OCI-LY7 (cell line): ENCODE measurements at regions not wholly inside any gene's neighbourhood (a gene's known extent, or its start where the extent isn't known, plus 50 kb on each side); places are given as distances from the start of the nearest gene placed in this dataset.

Experiments used
- BruUV-seq: library from RNA; stranded (reverse); fragments of 400-500 nt; replicated peaks from 2 replicates; lab custom pipeline; 2021; lab: Mats Ljungman, UMichigan
- CTCF ChIA-PET: fragments of 300-600 bp; sonication (Branson Sonifier 250); formaldehyde crosslinking; loops from one replicate; lab custom pipeline; 2022; ENCODE audit warnings: antibody characterized with exemption; ENCODE audit not compliant: unreplicated experiment; lab: Charles Lee
- POLR2A ChIA-PET: fragments of 300-600 bp; sonication (Branson Sonifier 250); formaldehyde crosslinking; loops from one replicate; lab custom pipeline; 2022; ENCODE audit warnings: antibody characterized with exemption; lab: Charles Lee
- DNase-seq: peaks from one replicate; pipeline ENCODE4 v3.0.0-alpha.2; 2015; ENCODE audit warnings: low spot score
- H2AFZ ChIP-seq: fragments of 200-600 bp; sonication (generic), shearing (Covaris generic); 2 replicates; pipeline ENCODE4 v1.6.1; 2014; ENCODE audit warnings: mild to moderate bottlenecking, antibody characterized with exemption, low read length, moderate library complexity
- H3K27ac ChIP-seq: fragments of 200-600 bp; sonication (generic); 2 replicates; pipeline ENCODE4 v1.5.1; 2014; ENCODE audit warnings: mixed run types, low read depth, mild to moderate bottlenecking, moderate library complexity, low read length, inconsistent platforms; ENCODE audit not compliant: poor library complexity, severe bottlenecking
- H3K36me3 ChIP-seq: fragments of 200-600 bp; sonication (generic); 2 replicates; pipeline ENCODE4 v1.6.1; 2014; ENCODE audit warnings: mild to moderate bottlenecking, antibody characterized with exemption, low read length, moderate library complexity, mixed read lengths; ENCODE audit not compliant: insufficient read depth
- H3K4me1 ChIP-seq: fragments of 200-600 bp; sonication (generic); 2 replicates; pipeline ENCODE4 v1.5.1; 2014; ENCODE audit warnings: mild to moderate bottlenecking, low read length; ENCODE audit not compliant: insufficient read depth, poor library complexity, severe bottlenecking
- H3K4me2 ChIP-seq: fragments of 200-600 bp; sonication (generic); 2 replicates; pipeline ENCODE4 v1.6.1; 2014; ENCODE audit warnings: mild to moderate bottlenecking, low read length
- H3K4me3 ChIP-seq: fragments of 200-600 bp; sonication (generic); 2 replicates; pipeline ENCODE4 v1.5.1; 2014; ENCODE audit warnings: mild to moderate bottlenecking, low read depth, low read length; ENCODE audit not compliant: poor library complexity, severe bottlenecking
- H3K79me2 ChIP-seq: fragments of 200-600 bp; sonication (generic); 2 replicates; pipeline ENCODE4 v1.6.1; 2016; ENCODE audit warnings: low read depth, mild to moderate bottlenecking, low read length, moderate library complexity, mixed read lengths; ENCODE audit not compliant: insufficient read depth
- H3K9me2 ChIP-seq: fragments of 200-600 bp; sonication (generic); 2 replicates; pipeline ENCODE4 v1.6.1; 2016; ENCODE audit warnings: mild to moderate bottlenecking, low read length, mixed read lengths; ENCODE audit not compliant: insufficient read depth
- H3K9me3 ChIP-seq: fragments of 200-600 bp; sonication (generic); 2 replicates; pipeline ENCODE4 v1.6.1; 2014; ENCODE audit warnings: mild to moderate bottlenecking, mixed run types, low read length, mixed read lengths
- H4K20me1 ChIP-seq: fragments of 200-600 bp; sonication (generic); 2 replicates; pipeline ENCODE4 v1.6.1; 2014; ENCODE audit warnings: mild to moderate bottlenecking, antibody characterized with exemption, low read length, moderate library complexity, mixed read lengths; ENCODE audit not compliant: insufficient read depth
- EZH2phosphoT487 ChIP-seq: fragments of 200-600 bp; sonication (generic); IDR thresholded peaks from 2 replicates; pipeline ENCODE4 v1.6.1; 2018; ENCODE audit warnings: low read depth, borderline replicate concordance, mild to moderate bottlenecking, mixed run types, antibody characterized with exemption, low read length, moderate library complexity, mixed read lengths
- intact Hi-C: fragments of 100-400 bp; cut with micrococcal nuclease; formaldehyde crosslinking; loops from one replicate; pipeline ENCODE4 v1.10.0; 2022; ENCODE audit not compliant: unreplicated experiment
- TF ChIP-seq, protein P1 (sequence below): fragments of 200-600 bp; sonication (generic); conservative IDR thresholded peaks from 2 replicates; pipeline ENCODE4 v1.5.1; 2014; ENCODE audit warnings: mild to moderate bottlenecking, antibody characterized with exemption, low read length, moderate library complexity, mixed read lengths

- Histone ChIP-seq H3K4me1 (no peaks in the 10 kb centered on the region), H3K9me3 (no peaks in the 10 kb centered on the region), H4K20me1 (no peaks in the 10 kb centered on the region), H2AFZ (no peak overlapping the region), H3K4me3 (no peak overlapping the region), H3K27ac (no peak overlapping the region), H3K4me2 (no peak overlapping the region), H3K9me2 (no peaks in the 10 kb centered on the region), H3K36me3 (no peaks in the 10 kb centered on the region), H3K79me2 (no peaks in the 10 kb centered on the region)
- no TSS peak for BruUV-seq
- intact Hi-C loops, result no loop called here
- POLR2A ChIA-PET, result interaction anchor here (0.6 kb wide), 1 partner anchor 22 kb away, joined by 4 read pairs; no protein-coding TSS in a partner anchor
- TF ChIP-seq, protein P1, sequence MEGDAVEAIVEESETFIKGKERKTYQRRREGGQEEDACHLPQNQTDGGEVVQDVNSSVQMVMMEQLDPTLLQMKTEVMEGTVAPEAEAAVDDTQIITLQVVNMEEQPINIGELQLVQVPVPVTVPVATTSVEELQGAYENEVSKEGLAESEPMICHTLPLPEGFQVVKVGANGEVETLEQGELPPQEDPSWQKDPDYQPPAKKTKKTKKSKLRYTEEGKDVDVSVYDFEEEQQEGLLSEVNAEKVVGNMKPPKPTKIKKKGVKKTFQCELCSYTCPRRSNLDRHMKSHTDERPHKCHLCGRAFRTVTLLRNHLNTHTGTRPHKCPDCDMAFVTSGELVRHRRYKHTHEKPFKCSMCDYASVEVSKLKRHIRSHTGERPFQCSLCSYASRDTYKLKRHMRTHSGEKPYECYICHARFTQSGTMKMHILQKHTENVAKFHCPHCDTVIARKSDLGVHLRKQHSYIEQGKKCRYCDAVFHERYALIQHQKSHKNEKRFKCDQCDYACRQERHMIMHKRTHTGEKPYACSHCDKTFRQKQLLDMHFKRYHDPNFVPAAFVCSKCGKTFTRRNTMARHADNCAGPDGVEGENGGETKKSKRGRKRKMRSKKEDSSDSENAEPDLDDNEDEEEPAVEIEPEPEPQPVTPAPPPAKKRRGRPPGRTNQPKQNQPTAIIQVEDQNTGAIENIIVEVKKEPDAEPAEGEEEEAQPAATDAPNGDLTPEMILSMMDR, result no peak
- no peak for TF ChIP-seq EZH2phosphoT487
- CTCF ChIA-PET, result no interaction called here
- DNase-seq, result no peak
Observed at GRCh38 chr11:56932572-56933220, 56.0 kb upstream of the OR5AK2 start.

DNA sequence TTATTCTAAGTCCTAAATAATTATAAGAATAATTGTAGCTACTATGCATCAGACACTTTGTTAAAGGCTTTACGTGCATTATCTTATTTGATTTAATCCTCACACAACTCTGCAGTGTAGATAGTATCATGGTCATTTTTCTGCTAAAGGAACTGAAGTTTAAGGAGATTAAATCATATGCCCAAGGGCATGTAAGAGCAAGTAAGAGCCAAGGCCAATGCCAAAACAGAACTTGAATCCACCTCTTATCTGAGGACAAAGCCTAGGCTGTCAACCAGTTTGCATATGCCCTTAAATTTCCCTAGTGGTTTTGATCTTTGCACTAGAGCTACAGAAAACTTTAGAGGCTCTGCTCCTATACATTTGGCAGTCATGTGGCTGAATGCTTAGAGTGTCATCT is 65.6 kb upstream of the OR5AK2 start:
- BruUV-seq, result no TSS peak
- Histone ChIP-seq H3K9me3 (no peaks in the 10 kb centered on the region), H3K4me3 (no peak overlapping the region), H2AFZ (no peak overlapping the region), H3K4me2 (no peak overlapping the region), H3K9me2 (no peaks in the 10 kb centered on the region), H3K4me1 (no peaks in the 10 kb centered on the region), H3K36me3 (no peaks in the 10 kb centered on the region), H3K79me2 (no peaks in the 10 kb centered on the region), H4K20me1 (no peaks in the 10 kb centered on the region), H3K27ac (no peak overlapping the region)
- intact Hi-C loops, result no loop called here
- POLR2A ChIA-PET, result interaction anchor here (1.1 kb wide), 1 partner anchor 57 kb away, joined by 4 read pairs; no protein-coding TSS in a partner anchor
- TF ChIP-seq, protein P1, result no peak
- no peak for TF ChIP-seq EZH2phosphoT487
- CTCF ChIA-PET, result no interaction called here
- no peak for DNase-seq

- no TSS peak for BruUV-seq
- POLR2A ChIA-PET, result no interaction called here
Observed at GRCh38 chr11:56922421-56922820, 66.3 kb upstream of the OR5AK2 start.

More at GRCh38 chr11:56922421-56922820, 66.3 kb upstream of the OR5AK2 start:
- CTCF ChIA-PET, result no interaction called here
- no peak overlapping the region for H3K4me3 ChIP-seq
- no peak overlapping the region for H2AFZ ChIP-seq
- H3K9me2 ChIP-seq, result no peaks in the 10 kb centered on the region
- H3K4me2 ChIP-seq, result no peak overlapping the region
- no peak overlapping the region for H3K27ac ChIP-seq
- TF ChIP-seq EZH2phosphoT487, result no peak
- TF ChIP-seq, protein P1, result no peak
- H3K4me1 ChIP-seq, result no peaks in the 10 kb centered on the region
- intact Hi-C loops, result no loop called here
- DNase-seq, result no peak
- no peaks in the 10 kb centered on the region for H4K20me1 ChIP-seq
- no peaks in the 10 kb centered on the region for H3K36me3 ChIP-seq
- H3K79me2 ChIP-seq, result no peaks in the 10 kb centered on the region
- H3K9me3 ChIP-seq, result no peaks in the 10 kb centered on the region
